GM23338 (cell line): ENCODE measurements at regions not wholly inside any gene's neighbourhood (a gene's known extent, or its start where the extent isn't known, plus 50 kb on each side); places are given as distances from the start of the nearest gene placed in this dataset.

Experiments used
- ATAC-seq: fragments of 200-7000 bp; cut with Tn5 transposase; 3 replicates; pipeline ENCODE4 v1.9.1; 2020
- DNase-seq: peaks from one replicate; pipeline ENCODE4 v3.0.0-alpha.2; 2015; ENCODE audit warnings: low spot score
- H2AFZ ChIP-seq: fragments of 200-600 bp; sonication (generic); 2 replicates; pipeline ENCODE4 v1.8.0; 2016; ENCODE audit warnings: antibody characterized with exemption, mild to moderate bottlenecking, moderate library complexity
- H3F3A ChIP-seq: fragments of 200-600 bp; sonication (generic); replicated peaks from 2 replicates; pipeline ENCODE4 v1.8.0; 2017; ENCODE audit warnings: antibody characterized with exemption, mixed run types, low read depth
- H3K27ac ChIP-seq: fragments of 200-600 bp; sonication (generic); 2 replicates; pipeline ENCODE4 v1.6.1; 2016; ENCODE audit warnings: low read depth
- H3K27me3 ChIP-seq: fragments of 200-600 bp; sonication (generic); 2 replicates; pipeline ENCODE4 v1.8.0; 2016; ENCODE audit warnings: mild to moderate bottlenecking, mixed run types, moderate library complexity; ENCODE audit not compliant: insufficient read depth
- H3K36me3 ChIP-seq: fragments of 200-600 bp; sonication (generic); 2 replicates; pipeline ENCODE4 v1.8.0; 2016; ENCODE audit warnings: mild to moderate bottlenecking; ENCODE audit not compliant: insufficient read depth
- H3K4me1 ChIP-seq: fragments of 200-600 bp; sonication (generic); 2 replicates; pipeline ENCODE4 v1.8.0; 2016; ENCODE audit warnings: mild to moderate bottlenecking, moderate library complexity; ENCODE audit not compliant: insufficient read depth
- H3K4me2 ChIP-seq: fragments of 200-600 bp; sonication (generic); 2 replicates; pipeline ENCODE4 v1.7.1; 2017; ENCODE audit warnings: mixed run types
- H3K4me3 ChIP-seq: fragments of 200-600 bp; sonication (generic); 2 replicates; pipeline ENCODE4 v1.6.1; 2016; ENCODE audit warnings: mixed run types
- H3K79me2 ChIP-seq: fragments of 200-600 bp; sonication (generic); replicated peaks from 2 replicates; pipeline ENCODE4 v1.8.0; 2017; ENCODE audit warnings: mild to moderate bottlenecking; ENCODE audit not compliant: insufficient read depth
- H3K9me2 ChIP-seq: fragments of 200-600 bp; sonication (generic); 2 replicates; pipeline ENCODE4 v1.8.0; 2017; ENCODE audit not compliant: insufficient read depth
- H4K20me1 ChIP-seq: fragments of 200-600 bp; sonication (generic); replicated peaks from 2 replicates; pipeline ENCODE4 v1.8.0; 2017; ENCODE audit warnings: mild to moderate bottlenecking; ENCODE audit not compliant: insufficient read depth
- H3K27ac Mint-ChIP-seq: 2 replicates; pipeline ENCODE4 v1.8.0; 2020; ENCODE audit warnings: inconsistent platforms, mild to moderate bottlenecking, moderate library complexity, mixed read lengths
- H3K27me3 Mint-ChIP-seq: 3 replicates; pipeline ENCODE4 v1.8.0; 2022; ENCODE audit warnings: low read depth, mild to moderate bottlenecking, moderate library complexity, mixed read lengths, inconsistent platforms; ENCODE audit not compliant: insufficient read depth, poor library complexity
- H3K36me3 Mint-ChIP-seq: 3 replicates; pipeline ENCODE4 v1.8.0; 2021; ENCODE audit warnings: low read depth, mild to moderate bottlenecking, inconsistent platforms, moderate library complexity, mixed read lengths
- H3K4me1 Mint-ChIP-seq: 3 replicates; pipeline ENCODE4 v1.8.0; 2020; ENCODE audit warnings: mild to moderate bottlenecking, inconsistent platforms, mixed read lengths
- H3K4me3 Mint-ChIP-seq: 3 replicates; pipeline ENCODE4 v1.8.0; 2021; ENCODE audit warnings: moderate library complexity, mild to moderate bottlenecking, inconsistent platforms, mixed read lengths
- H3K9me3 Mint-ChIP-seq: 3 replicates; pipeline ENCODE4 v1.8.0; 2020; ENCODE audit warnings: moderate library complexity, mild to moderate bottlenecking, inconsistent platforms, mixed read lengths
- CREB1 ChIP-seq: fragments of 250-450 bp; sonication (Bioruptor Pico); IDR thresholded peaks from 2 replicates; pipeline ENCODE4 v1.5.0; 2020; ENCODE audit warnings: low read depth, mild to moderate bottlenecking, moderate library complexity
- CTCF ChIP-seq, 2 experiments: fragments of 200-600 bp in 1 of 2; sonication (generic) in 1 of 2; conservative IDR thresholded peaks; 2 replicates each; pipeline versions ENCODE4 v1.5.1 to v1.6.1; 2016 to 2017; ENCODE audit warnings: antibody characterized with exemption in 2 of 2, low read depth in 2 of 2, mild to moderate bottlenecking in 2 of 2, moderate library complexity in 1 of 2
- EZH2 ChIP-seq: fragments of 200-600 bp; sonication (generic); IDR thresholded peaks from one replicate; pipeline ENCODE4 v1.8.0; 2017; ENCODE audit warnings: antibody characterized with exemption, mild to moderate bottlenecking, low read depth; ENCODE audit not compliant: unreplicated experiment
- EZH2phosphoT487 ChIP-seq: fragments of 200-600 bp; sonication (generic); IDR thresholded peaks from one replicate; pipeline ENCODE4 v1.8.1; 2018; ENCODE audit warnings: antibody characterized with exemption; ENCODE audit not compliant: unreplicated experiment
- NANOG ChIP-seq: IDR thresholded peaks from 2 replicates; pipeline ENCODE4 v1.6.1; 2016; ENCODE audit warnings: antibody characterized with exemption, borderline replicate concordance
- POLR2AphosphoS5 ChIP-seq: IDR thresholded peaks from 2 replicates; pipeline ENCODE4 v1.6.1; 2016; ENCODE audit warnings: antibody characterized with exemption, low read depth
- ZNF462 ChIP-seq: fragments of 250-450 bp; sonication (Bioruptor Pico); IDR thresholded peaks from 2 replicates; pipeline ENCODE4 v1.5.0; 2020; ENCODE audit warnings: mild to moderate bottlenecking, moderate library complexity

GRCh38 chr10:128419466-128420019, 293.3 kb upstream of the MKI67 start:
- ATAC-seq (no peak), DNase-seq (no peak)
- Histone ChIP-seq H2AFZ (no peak overlapping the region), H3K9me2 (no peaks in the 10 kb centered on the region), H3K27ac (no peak overlapping the region), H3K36me3 (no peaks in the 10 kb centered on the region), H4K20me1 (no peaks in the 10 kb centered on the region), H3K27me3 (no peaks in the 10 kb centered on the region), H3K4me3 (no peak overlapping the region), H3F3A (no peaks in the 10 kb centered on the region), H3K4me1 (0 out of 2 replicates have a peak, but pooled peaks cover 4% of the 10 kb centered on the region), H3K4me2 (no peak overlapping the region), H3K79me2 (no peaks in the 10 kb centered on the region)
- TF ChIP-seq POLR2AphosphoS5 (no peak), CTCF (conservative IDR thresholded peaks at IDR 0.05; ENCODE audit: low read depth in 2 of 2) (peak in 1 of 2 experiments; percentile 53; a peak in 3 of 4 replicates)
- H3K4me1 Mint-ChIP-seq = peaks cover under 1% of the 10 kb centered on the region; the same call in 2 of the 3 replicates
- no peaks in the 10 kb centered on the region for H3K9me3 Mint-ChIP-seq
- no peaks in the 10 kb centered on the region for H3K36me3 Mint-ChIP-seq
- H3K4me3 Mint-ChIP-seq = no peak overlapping the region
- H3K27ac Mint-ChIP-seq = no peak overlapping the region
- H3K27me3 Mint-ChIP-seq = no peaks in the 10 kb centered on the region

GRCh38 chr10:128420623-128421022, 294.4 kb upstream of the MKI67 start:
- Histone ChIP-seq H4K20me1 (no peaks in the 10 kb centered on the region), H3F3A (no peaks in the 10 kb centered on the region), H3K79me2 (no peaks in the 10 kb centered on the region), H2AFZ (no peak overlapping the region), H3K4me1 (no peaks in the 10 kb centered on the region), H3K27me3 (no peaks in the 10 kb centered on the region), H3K27ac (no peak overlapping the region), H3K9me2 (no peaks in the 10 kb centered on the region), H3K4me3 (no peak overlapping the region), H3K36me3 (no peaks in the 10 kb centered on the region), H3K4me2 (no peak overlapping the region)
- DNase-seq (no peak), ATAC-seq (no peak)
- TF ChIP-seq NANOG = no peak
- TF ChIP-seq EZH2phosphoT487 = no peak
- TF ChIP-seq CREB1 (CRISPR knock-in tag) = no peak
- TF ChIP-seq ZNF462 = no peak
- no peak for TF ChIP-seq EZH2
- Mint-ChIP-seq H3K4me3 (no peak overlapping the region), H3K36me3 (no peaks in the 10 kb centered on the region), H3K4me1 (no peaks in the 10 kb centered on the region), H3K9me3 (no peaks in the 10 kb centered on the region), H3K27me3 (no peaks in the 10 kb centered on the region), H3K27ac (no peak overlapping the region)
